ENCODE measurements at regions not wholly inside any gene's neighbourhood (a gene's known extent, or its start where the extent isn't known, plus 50 kb on each side); places are given as distances from the start of the nearest gene placed in this dataset.

DNA sequence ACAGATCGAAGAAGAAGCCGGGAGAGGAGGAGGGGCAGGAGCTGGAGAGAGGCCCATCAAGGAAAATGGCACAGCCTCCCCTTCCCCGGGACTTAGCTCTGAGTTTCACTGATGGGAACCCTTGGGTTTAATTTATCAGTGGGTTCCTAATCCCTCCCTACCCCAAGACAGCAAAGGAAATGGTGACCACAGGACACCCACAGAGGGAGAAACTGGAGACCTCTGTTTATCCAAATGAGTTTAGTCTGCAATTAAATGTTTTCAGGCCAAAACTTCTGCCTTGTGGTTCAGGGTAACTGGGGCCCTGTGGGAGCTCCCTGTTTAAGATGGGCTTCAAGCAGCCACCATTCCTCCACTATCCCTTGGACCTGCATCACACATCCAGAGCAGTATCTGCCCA is 190.8 kb upstream of the TOPAZ1 start:
- H3K4me2 ChIP-seq (ENCODE audit: low read depth, low read length, poor library complexity, severe bottlenecking): no peak overlapping the region
- TF ChIP-seq EZH2phosphoT487 (IDR thresholded peaks at IDR 0.05; ENCODE audit: borderline replicate concordance): no peak
- TF ChIP-seq, protein P1, sequence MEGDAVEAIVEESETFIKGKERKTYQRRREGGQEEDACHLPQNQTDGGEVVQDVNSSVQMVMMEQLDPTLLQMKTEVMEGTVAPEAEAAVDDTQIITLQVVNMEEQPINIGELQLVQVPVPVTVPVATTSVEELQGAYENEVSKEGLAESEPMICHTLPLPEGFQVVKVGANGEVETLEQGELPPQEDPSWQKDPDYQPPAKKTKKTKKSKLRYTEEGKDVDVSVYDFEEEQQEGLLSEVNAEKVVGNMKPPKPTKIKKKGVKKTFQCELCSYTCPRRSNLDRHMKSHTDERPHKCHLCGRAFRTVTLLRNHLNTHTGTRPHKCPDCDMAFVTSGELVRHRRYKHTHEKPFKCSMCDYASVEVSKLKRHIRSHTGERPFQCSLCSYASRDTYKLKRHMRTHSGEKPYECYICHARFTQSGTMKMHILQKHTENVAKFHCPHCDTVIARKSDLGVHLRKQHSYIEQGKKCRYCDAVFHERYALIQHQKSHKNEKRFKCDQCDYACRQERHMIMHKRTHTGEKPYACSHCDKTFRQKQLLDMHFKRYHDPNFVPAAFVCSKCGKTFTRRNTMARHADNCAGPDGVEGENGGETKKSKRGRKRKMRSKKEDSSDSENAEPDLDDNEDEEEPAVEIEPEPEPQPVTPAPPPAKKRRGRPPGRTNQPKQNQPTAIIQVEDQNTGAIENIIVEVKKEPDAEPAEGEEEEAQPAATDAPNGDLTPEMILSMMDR (conservative IDR thresholded peaks at IDR 0.05; ENCODE audit: low read length): no peak
- no peak overlapping the region for H3K9ac ChIP-seq (ENCODE audit: low read depth, low read length, poor library complexity, severe bottlenecking)
- no peaks in the 10 kb centered on the region for H3K79me2 ChIP-seq (ENCODE audit: insufficient read depth, low read length)
- H3K27me3 ChIP-seq (ENCODE audit: insufficient read depth, low read length, poor library complexity, severe bottlenecking): no peaks in the 10 kb centered on the region
- H3K36me3 ChIP-seq (ENCODE audit: insufficient read depth, low read length): no peaks in the 10 kb centered on the region
- no peaks in the 10 kb centered on the region for H3K9me2 ChIP-seq (replicated peaks; ENCODE audit: low read depth, low read length)
- no peaks in the 10 kb centered on the region for H3F3A ChIP-seq (ENCODE audit: low read depth)
- no peak overlapping the region for H2AFZ ChIP-seq (ENCODE audit: low read length)
- no peaks in the 10 kb centered on the region for H3K4me1 ChIP-seq (ENCODE audit: insufficient read depth, low read length, poor library complexity, severe bottlenecking)
- H3K4me3 ChIP-seq (ENCODE audit: low read length, poor library complexity, severe bottlenecking): no peak overlapping the region
- H3K9me3 ChIP-seq (ENCODE audit: insufficient read depth, low read depth, low read length): no peaks in the 10 kb centered on the region
- no peaks in the 10 kb centered on the region for H4K20me1 ChIP-seq (ENCODE audit: insufficient read depth, low read length, poor library complexity, severe bottlenecking)

DNA sequence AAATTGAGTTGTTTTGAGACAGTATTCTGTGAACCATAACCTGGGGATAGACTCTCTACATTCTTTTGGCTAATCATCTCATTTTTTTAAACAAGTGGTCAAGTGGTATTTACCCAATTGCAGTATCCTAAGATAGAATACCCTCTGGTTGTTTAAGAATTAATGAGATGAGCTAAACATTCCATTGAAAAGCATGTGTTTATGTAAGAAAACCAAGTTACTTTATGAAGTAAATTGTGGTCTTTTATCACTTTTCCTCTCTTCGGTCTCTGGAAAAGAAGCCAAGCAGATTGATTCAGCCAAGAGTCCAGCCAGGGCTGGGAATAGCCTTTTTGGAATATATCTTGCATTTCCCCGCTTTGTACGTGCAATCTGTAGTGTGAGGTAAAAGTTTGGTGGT is 185.7 kb upstream of the TOPAZ1 start:
- no peaks in the 10 kb centered on the region for H3K9me2 ChIP-seq (replicated peaks; ENCODE audit: low read depth, low read length)
- H2AFZ ChIP-seq (ENCODE audit: low read length): no peak overlapping the region
- TF ChIP-seq, protein P1 (conservative IDR thresholded peaks at IDR 0.05; ENCODE audit: low read length): no peak
- no peak for TF ChIP-seq EZH2phosphoT487 (IDR thresholded peaks at IDR 0.05; ENCODE audit: borderline replicate concordance)
- H3F3A ChIP-seq (ENCODE audit: low read depth): no peaks in the 10 kb centered on the region
- H3K4me1 ChIP-seq (ENCODE audit: insufficient read depth, low read length, poor library complexity, severe bottlenecking): peaks cover 9% of the 10 kb centered on the region
- H4K20me1 ChIP-seq (ENCODE audit: insufficient read depth, low read length, poor library complexity, severe bottlenecking): no peaks in the 10 kb centered on the region
- H3K79me2 ChIP-seq (ENCODE audit: insufficient read depth, low read length): no peaks in the 10 kb centered on the region
- H3K9me3 ChIP-seq (ENCODE audit: insufficient read depth, low read depth, low read length): no peaks in the 10 kb centered on the region
- H3K4me3 ChIP-seq (ENCODE audit: low read length, poor library complexity, severe bottlenecking): no peak overlapping the region
- no peaks in the 10 kb centered on the region for H3K36me3 ChIP-seq (ENCODE audit: insufficient read depth, low read length)
- no peak overlapping the region for H3K4me2 ChIP-seq (ENCODE audit: low read depth, low read length, poor library complexity, severe bottlenecking)
- H3K27me3 ChIP-seq (ENCODE audit: insufficient read depth, low read length, poor library complexity, severe bottlenecking): no peaks in the 10 kb centered on the region
- no peak overlapping the region for H3K9ac ChIP-seq (ENCODE audit: low read depth, low read length, poor library complexity, severe bottlenecking)

DNA sequence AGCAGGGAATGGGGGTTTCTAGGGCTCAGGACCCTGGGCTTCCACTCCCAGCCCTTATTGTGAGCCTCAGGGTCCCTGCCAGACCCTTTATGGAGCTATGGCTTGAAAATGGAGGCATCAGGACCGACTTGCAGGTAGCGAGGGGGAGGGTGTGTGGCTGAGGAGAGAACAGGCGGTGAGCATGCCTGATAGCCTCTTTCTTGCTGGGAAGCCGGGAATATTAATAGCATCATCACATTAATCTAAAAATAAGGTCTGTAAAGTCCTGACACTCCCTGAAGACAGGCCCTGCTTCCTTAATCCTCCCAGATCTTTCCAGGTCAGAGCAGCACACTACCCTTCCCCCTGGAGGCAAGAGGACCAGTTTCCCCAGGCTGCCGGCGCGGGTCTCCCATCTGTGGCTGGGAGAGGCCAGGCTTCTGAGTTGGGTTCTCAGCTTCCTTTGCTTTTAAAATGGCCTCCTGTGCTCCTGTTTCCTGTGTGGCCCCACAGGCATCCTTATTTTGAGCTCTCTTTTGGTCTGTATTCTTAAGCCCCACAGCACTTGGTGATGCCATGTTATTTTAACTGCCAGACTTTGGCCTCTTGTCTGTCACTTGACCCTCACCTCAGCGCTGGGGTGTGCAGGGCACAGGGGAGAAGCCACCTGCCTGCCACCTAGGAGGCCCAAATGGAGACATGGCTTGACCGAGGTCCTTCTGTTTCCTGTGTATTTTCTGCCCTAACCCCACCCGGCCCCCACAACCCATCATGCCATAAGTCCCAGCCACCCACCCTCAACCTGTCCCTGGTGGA is 185.0 kb upstream of the TOPAZ1 start:
- no peak overlapping the region for H2AFZ ChIP-seq (ENCODE audit: low read length)
- H4K20me1 ChIP-seq (ENCODE audit: insufficient read depth, low read length, poor library complexity, severe bottlenecking): no peaks in the 10 kb centered on the region
- H3F3A ChIP-seq (ENCODE audit: low read depth): no peaks in the 10 kb centered on the region
- no peak for TF ChIP-seq EZH2phosphoT487 (IDR thresholded peaks at IDR 0.05; ENCODE audit: borderline replicate concordance)
- TF ChIP-seq, protein P1 (conservative IDR thresholded peaks at IDR 0.05; ENCODE audit: low read length): no peak
- H3K9ac ChIP-seq (ENCODE audit: low read depth, low read length, poor library complexity, severe bottlenecking): no peak overlapping the region
- no peak overlapping the region for H3K4me3 ChIP-seq (ENCODE audit: low read length, poor library complexity, severe bottlenecking)
- no peaks in the 10 kb centered on the region for H3K27me3 ChIP-seq (ENCODE audit: insufficient read depth, low read length, poor library complexity, severe bottlenecking)
- H3K79me2 ChIP-seq (ENCODE audit: insufficient read depth, low read length): no peaks in the 10 kb centered on the region
- H3K9me2 ChIP-seq (replicated peaks; ENCODE audit: low read depth, low read length): no peaks in the 10 kb centered on the region
- no peaks in the 10 kb centered on the region for H3K36me3 ChIP-seq (ENCODE audit: insufficient read depth, low read length)
- H3K4me2 ChIP-seq (ENCODE audit: low read depth, low read length, poor library complexity, severe bottlenecking): no peak overlapping the region
- no peaks in the 10 kb centered on the region for H3K9me3 ChIP-seq (ENCODE audit: insufficient read depth, low read depth, low read length)
- H3K4me1 ChIP-seq (ENCODE audit: insufficient read depth, low read length, poor library complexity, severe bottlenecking): peaks cover 9% of the 10 kb centered on the region

Measured in Loucy (cell line).